Activated CD4-positive, alpha-beta T cell treated with anti-CD3 and anti-CD28 coated beads, Interleukin-10, Interleukin-2, amounts not matched to agents 100 ng/mL and 50 ng/mL, durations not matched to agents 16 hours and 8 hours (primary cell): ENCODE measurements at regions not wholly inside any gene's neighbourhood (a gene's known extent, or its start where the extent isn't known, plus 50 kb on each side); places are given as distances from the start of the nearest gene placed in this dataset.
"Not testable (repeated sequence)": the region's sequence is repeated elsewhere in the genome, so short reads cannot be mapped to it uniquely, and the experiment has no call there.

Experiments used
- DNase-seq: peaks from one replicate; pipeline ENCODE4 v3.0.0-alpha.2; 2020

DNA sequence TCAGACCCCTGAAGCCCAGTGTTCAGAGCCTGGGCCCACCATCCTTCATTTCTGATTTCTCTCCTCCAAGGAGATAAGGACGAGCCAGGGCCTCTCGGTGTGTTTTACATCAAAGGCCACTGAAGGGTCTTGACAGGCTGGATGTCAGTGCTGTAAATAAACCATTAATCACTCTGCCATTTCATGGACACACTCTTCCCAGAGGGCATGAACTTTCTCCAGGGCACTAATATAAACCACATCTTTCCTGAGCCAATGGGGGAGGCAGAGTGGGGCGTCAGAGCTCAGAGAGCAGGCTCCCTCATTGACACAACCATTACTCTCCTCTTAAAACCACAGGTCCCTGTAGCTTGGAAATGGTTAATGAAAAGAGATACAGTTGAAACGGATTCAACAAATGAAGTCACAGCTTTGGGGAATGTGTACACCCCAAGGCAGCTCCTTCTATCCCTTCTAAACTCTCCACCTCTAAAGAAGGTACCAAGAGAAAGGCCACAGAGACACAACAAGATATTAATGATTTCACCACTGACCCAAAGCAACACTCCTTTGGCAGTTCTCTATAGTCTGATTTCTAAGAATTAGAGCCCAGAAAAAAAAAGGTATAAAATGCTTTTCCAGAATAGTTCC lies 200.6 kb downstream of the CHIC2 start:
- DNase-seq = no peak

DNA sequence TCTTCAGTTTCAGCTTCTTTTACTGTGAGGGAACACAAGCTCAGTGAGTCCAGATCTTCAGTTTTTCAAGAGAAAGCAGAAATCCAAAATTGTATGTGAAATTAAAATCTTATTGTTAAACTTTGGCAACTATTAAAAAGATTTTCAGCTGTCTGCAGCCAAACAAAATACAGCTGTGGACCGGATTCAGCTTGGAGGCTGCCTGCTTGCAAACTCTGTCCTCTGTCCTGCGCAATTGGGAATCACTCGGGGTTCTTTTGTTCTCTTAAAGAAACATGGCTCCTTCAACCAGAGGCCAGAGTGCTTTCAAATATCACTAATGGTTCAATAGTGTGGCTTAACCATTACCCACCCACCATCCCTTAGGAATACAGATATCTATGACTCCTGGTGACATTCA lies 201.2 kb downstream of the CHIC2 start:
- no peak for DNase-seq

DNA sequence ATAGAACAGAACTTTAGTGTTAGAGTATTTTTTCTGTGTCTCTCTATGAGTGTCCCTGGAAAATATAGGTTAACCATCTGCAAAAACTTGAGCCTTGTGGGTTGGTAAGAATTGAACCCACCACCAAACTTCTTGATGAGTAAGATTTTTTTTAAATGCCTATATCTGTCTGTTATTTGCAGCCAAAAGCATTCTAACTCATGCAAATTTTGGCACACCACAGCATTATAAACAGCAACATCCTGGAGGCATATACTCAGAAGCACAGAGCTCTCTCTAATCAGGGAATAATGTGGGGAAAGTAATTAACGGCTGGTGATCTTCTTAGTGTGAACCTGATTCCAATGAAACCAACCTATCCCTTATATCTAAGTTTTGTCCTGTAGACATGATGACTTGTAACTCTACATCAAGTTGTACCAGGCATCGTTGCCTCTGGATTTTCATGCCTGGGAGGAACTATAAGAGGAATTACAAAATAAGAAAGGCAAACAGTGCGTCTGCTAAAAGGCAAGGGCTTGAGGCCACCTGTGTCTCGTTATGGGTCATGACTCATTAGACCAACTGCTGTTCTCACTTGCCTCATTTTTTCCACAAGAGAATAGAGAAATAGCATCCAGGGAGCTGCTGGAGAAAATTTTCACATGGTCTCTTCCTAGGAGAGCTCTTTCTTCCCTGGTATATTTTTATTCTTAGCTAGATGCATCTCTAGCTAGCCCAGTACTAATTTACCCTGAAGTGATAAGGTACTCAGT lies 202.4 kb downstream of the CHIC2 start:
- no peak for DNase-seq

DNA sequence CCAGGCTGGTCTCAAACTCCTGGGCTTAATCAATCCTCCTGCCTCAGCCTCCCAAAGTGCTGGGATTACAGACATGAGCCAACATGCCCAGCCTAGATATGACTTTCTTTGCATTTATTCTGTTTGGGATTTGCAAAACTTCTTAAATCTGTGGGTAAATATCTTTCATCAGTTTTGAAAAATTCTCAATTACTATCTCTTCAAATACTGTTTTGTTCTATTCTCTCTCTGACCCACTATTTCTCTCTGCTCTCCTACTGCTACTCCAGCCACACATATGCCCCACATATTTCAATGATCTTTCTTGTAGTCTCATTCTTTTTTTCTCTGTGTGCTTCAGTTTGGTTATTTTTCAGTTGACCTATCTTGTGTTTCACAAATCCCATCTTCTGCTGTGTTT lies 205.1 kb downstream of the CHIC2 start:
- no peak for DNase-seq

DNA sequence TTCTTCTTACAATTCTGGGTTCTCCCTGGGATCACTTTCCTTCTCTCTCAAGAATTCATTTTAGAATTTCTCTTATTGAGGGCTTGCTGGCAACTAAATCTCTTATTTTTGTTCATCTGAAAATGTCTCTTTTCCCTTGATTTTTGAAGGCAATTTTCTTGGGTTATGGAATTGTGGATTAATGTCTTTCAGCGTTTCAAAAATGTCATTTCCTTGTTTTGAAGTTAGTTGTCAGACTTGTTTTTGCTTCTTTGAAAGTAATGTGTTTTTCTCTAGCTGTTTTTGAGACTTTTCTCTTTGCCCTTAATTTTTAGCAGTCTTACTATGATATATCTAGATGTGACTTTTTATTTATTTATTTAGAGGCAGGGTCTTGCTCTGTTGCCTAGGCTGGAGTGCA lies 205.7 kb downstream of the CHIC2 start:
- no peak for DNase-seq

DNA sequence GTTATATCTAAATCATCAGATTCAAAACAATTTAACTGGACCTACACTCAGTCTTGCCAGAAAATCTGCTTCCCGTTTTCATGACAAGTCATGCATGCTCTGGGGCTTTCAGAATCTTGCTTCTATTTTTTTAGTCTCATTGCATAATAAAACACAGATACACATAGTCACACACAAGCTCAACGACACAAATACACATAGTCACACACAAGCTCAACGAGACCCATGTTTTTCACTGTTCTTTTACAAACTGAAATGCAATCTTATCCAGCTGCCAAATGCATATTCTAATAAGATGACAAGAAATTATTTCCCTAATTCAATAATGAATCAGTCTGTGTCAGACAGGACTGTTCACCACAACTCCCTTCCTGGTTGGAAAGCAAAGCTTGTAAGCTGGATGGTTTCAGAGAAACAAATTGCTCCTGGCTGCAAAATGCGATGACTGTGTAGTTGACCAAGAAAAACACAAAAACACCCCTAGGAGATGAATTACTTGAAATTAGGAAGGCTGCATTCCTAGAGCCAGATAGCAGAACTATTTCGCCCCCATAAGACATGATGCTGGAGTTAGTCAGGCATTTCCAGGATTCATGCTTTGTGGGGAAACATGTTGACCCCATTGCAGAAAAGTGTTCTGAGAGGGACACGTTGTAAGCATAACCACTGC lies 208.7 kb downstream of the CHIC2 start:
- no peak for DNase-seq

DNA sequence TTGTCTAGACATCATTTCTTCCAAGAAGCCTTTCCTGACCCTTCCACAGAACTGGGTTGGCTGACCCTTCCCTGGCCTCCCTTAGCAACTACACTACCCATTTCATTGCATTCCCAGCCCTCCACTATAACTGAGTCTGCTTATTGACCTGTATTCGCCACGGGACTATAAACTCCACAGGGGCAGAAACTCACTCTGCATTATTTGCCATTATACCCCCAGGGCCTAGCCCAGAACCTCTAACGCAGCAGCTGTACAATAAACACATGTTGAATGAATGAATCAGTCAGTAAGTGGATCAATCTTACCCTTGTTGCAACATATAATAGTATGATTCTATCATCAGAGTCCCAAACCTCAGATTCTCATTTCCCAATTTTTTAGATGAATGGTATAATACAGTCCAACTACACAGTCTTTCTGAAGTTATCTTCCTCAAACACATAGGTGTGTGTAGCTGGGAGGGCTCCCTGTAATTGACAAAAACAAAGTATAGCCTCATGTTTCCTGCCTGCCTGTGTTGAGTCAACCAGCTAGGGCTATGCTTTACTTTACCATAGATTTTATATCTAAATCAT lies 209.3 kb downstream of the CHIC2 start:
- no peak for DNase-seq

DNA sequence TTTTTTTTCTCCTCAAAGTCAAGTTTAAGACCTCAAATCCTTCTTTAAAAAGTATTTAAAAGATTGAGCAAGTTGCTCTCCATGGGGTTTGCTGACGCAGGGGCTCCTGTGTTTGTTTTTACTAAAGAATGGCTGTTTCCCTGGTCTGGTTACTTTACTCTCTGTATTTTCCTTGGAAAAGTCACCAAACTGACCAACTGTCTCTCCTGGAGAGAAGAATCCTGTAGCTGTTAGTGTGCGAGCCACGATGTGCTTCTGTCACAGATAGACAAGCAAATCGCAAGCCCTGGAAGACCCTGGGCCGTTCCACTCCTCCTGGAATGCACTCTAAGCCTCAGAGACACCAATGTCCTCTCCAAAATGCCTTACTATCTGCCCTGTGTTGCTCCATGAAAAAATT lies 212.1 kb downstream of the CHIC2 start:
- DNase-seq = no peak

DNA sequence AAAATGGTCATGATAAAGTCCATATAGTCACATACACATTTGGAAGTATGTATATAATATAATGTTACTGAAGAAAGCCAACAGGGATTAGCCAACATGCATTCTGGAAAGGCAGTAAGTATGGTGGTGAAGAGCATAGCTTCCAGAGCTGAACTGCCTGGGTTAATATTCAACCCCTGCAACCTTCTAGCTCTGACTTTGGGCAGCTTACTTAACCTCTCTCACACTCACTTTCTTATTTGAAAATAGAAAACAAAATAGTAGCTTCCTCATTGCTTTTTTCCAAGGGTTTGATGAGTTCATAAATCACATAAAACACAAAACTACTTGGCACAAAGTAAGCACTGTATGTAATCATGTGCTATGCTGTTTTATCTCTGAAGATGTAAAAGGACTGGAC lies 216.4 kb downstream of the CHIC2 start:
- no peak for DNase-seq

DNA sequence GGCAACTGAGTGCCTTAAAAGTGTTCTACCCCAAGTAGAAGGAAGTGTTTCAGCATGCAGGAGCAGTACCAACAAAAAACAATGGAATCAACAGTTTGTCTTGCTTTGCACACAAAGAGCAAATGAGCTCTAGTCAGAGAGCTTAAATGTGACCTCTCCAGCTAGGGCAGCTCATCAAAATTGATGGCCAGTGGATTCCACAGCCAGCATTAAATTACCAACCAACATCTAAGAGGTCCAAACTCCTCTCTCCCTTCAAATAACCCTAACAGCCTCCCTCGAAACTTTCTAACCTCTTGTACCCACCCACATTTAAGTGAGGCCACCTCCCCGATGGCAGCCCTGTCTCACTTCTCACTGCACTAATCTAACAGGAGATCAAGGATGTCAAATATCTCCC lies 219.9 kb downstream of the CHIC2 start:
- no peak for DNase-seq

DNA sequence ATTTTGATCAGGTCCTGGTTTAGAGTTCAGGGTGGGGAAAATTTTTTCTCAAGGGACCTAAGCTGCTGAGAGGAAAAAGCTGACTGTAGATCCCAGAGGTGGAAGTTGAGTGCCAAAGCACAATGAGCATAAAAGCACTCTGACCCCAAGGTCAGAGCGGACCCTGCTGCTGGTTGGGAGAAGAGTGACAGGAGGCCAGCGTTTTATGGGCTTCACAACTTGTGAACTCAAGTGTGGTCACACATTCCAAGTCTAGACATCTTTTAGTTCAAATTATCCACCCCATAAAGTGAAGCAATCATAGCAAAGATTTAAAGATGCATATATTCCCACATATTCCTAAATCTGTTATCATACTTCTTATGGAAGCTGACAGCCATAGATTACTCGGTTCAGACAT lies 220.3 kb downstream of the CHIC2 start:
- DNase-seq = no peak

DNA sequence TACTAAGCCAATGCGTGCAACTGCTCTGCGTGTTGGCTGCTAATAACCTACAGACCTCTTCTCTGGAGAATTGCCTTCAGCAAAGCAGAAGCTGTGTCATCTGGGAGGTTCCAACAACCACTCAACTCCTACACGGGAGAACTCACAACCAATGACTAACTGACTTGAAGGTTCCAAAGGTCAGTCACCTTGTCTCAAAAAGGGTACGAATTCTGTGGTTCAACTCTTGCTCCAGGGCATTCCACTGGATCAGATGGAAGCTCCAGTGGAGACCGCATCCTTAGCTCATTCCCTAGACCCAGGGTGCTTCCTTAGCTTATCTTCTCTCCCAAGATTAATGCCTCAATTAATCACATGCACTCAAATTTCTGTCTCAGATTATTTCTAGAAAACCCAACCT lies 222.7 kb downstream of the CHIC2 start:
- DNase-seq = no peak

DNA sequence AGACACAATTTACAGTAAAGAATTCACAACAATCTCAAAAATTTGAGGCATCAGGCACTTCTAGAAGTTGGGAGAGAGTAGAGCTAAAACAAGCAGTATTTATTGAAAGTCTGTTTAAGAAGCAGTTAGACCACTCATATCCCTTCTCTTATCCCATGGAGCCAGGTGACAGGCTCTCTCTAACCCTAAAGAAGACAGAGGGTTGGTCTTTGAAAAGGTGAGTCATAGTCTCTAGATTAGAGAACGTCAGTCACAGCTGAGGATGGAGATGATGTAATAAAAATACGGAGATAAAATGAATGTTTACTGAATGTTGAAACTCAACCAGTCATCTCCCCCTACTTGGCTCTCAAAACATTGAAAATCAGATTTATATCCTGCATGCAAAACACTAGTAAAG lies 223.8 kb downstream of the CHIC2 start:
- no peak for DNase-seq

DNA sequence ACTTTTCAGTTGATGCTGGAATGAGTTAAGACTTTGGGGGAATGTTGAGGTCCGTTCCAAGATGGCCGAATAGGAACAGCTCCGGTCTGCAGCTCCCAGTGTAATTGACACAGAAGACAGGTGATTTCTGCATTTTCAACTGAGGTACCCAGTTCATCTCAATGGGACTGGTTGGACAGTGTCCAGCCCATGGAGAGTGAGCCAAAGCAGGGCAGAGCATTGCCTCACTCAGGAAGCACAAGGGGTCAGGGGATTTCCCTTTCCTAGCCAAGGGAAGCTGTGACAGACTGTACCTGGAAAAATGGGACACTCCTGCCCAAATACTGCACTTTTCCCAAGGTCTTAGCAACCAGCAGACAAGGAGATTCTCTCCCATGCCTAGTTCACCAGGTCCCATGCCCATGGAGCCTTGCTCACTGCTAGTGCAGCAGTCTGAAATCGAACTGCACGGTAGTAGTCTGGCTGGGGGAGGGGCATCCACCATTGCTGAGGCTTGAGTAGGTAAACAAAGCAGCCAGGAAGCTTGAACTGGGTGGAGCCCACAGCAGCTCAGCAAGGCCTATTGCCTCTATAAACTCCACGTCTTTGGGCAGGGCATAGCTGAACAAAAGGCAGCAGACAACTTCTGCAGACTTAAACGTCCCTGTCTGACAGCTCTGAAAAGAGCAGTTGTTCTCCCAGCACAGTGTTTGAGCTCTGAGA lies 231.0 kb downstream of the CHIC2 start:
- not testable (repeated sequence) for DNase-seq

DNA sequence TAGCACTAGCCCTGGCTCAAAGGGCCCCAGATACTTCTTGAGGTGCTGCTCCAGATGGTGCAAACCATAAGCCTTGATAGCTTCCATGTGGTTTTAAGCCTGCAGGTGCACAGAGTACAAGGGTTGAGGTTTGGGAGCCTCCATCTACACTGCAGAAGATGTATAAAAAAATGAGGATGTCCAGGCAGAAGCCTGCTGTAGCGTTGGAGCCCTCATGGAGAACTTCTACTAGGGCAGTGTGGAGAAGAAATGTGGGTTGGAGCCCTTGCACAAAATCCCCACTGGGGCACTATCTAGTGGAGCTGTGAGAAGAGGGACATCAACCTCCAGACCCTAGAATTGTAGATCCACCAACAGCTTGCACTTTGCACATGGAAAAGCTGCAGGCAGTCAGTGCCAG lies 231.9 kb downstream of the CHIC2 start:
- DNase-seq = no peak

DNA sequence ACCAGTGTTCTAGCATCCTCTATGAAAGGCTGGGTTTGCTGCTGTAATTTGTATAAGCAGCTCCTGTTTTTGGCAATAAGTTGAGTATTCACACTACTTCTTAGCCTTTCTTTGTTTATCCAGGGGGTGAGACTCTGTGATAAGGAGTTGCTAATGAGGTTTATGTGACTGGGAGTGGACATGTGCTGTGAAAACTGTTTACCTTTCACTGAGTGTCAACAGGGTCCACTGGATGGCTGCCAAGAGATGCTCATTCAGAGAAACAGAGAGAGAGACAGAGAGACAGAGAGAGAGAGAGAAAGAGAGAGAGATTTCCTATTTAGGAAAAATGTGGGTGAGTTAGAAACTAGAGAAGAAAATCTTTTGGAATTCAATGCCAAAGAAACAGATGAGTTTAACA lies 233.9 kb downstream of the CHIC2 start:
- no peak for DNase-seq

DNA sequence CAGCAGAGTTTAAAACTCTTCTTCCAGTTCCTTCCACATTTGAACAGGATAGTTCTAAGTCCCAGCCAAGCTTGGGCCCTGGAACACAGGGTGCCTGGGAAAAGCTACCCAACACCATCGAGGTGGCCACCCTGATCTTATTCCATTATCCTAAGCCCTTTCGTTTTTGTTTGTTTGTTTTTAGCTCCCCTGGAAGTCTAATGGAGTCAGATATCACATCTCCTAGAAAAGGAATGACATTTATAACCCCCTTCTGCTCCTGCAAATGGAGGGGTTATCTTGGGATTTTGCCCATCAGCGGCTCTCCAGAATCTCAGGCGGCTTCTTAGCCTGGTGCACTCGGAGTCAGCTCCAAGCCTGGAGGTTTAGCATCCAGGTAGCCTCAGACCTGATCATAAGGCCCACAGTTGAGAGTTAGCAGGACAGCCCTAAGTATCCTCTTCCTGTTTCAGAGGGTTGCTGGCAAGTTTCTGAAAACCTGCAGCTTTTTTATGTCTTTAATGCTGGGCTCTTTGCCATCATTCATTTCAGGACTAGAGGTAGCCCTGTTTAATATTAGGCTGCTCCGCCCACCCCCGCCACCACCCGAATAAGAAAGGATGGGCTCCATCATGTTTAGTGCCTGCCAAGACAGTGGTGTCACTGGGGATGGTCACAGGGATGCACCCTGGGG lies 230.0 kb upstream of the LNX1 start:
- DNase-seq = no peak

DNA sequence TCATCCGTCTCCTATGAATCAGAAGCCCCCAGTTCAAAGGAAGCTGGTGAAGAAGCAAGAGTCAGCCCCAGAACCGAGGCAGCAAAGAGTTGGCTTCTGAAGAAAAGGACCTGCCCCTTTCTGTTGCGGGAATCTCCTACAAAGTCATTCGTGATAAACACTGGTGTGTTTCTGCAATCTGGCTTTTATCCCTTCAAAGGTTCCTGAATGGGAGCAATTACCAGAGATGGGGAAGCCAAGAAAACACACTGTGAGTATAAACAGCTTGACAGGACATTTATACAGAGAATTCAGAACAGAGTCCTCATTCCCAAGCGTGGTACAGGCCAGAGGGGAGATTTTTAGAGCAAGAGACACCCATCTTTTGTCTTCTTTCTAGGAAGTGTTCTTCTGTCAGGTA lies 226.8 kb upstream of the LNX1 start:
- DNase-seq = no peak

DNA sequence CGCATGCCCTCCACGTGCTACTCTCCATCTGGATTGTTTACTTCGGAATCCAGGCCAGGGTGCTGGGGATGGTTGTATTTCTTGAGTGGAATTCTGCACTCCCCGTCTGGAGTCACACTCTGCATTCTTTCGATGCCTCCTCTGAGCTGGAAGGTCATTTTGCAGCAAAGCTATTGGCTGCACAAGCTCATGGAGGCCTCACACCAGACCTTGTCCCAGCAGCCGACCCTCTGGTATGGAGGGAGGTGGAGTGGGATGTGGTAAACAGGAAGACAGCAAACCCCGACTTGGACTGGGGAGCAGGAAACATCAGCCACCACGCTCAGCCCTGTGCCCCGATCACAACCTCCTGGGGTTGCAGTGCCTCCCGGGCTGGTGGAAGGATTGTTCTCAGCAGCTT lies 225.3 kb upstream of the LNX1 start:
- DNase-seq = no peak

DNA sequence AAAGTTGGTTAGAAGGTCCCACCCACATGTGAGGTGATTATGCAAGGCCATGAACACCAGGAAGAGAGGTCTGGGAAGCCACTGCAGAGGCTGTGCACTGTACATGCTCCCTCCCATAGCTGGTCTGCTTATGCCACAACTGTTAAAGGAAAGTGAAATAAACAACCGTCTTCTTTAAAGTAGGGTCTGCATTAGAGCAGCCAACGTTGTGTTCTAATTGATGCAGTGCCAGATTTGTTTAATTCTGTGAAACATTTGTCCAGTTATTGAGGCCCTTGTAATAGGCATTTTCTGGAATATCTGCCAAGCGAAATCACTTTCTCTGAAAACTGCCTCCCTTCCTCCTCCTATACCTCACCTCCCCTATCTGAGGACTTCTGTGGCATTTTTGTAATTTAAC lies 224.0 kb upstream of the LNX1 start:
- DNase-seq = no peak

DNA sequence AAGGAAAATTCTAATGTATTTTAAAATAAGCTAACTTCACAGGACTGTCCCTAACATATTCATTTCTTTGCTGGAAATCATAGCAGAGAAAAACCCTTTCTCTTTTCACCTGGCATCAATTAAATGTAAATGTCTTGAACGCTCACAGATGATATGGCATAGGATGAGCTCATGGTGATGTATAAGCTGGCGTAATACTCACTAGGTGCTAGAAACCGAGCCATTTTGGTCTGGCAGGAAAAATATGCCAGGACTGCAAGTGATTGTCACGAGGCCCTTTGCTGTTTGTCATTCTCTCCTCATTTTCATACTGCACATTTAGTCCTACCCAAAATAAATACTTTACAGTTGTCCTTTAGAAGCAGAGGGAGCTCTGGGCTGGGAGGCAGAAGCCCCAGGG lies 222.7 kb upstream of the LNX1 start:
- DNase-seq = no peak

DNA sequence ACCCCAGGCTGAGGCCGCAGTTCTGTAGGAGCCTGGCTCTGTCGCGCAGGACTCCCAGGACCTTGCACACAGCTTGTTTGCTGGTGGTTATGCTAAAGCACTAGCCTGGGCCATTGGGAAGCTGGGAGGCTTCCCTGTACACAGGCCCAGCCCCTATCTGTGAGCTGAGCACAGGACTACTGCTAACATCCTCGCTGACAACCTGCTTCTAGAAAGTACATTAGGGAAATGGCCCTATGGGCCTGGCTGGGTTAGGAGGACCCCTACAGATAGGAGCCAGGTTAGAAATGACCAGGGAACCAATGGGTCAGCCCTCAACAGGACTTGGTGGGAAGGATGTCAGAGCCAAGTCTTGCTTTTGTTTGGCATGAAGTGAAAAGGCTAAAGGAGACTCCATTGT lies 219.4 kb upstream of the LNX1 start:
- no peak for DNase-seq

DNA sequence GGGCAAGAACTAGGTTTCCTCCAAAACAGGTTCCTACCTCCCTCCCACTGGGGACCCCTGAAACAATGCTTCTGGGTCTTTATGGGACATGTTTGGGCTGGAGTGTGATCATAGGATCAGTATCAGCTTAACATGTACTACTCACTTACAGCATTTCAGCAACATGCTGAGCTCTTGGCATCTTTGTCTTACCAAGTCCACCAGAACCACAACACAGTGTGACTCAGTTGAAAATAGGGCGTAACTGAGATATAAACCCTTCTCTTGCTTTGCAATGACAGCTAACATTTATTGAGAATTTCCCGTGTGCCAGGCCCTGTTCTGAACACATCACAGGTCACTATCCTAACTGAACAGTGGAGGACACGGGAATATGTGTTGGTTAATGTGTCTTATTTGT lies 218.5 kb upstream of the LNX1 start:
- DNase-seq = no peak
